ENCODE measurements at regions not wholly inside any gene's neighbourhood (a gene's known extent, or its start where the extent isn't known, plus 50 kb on each side); places are given as distances from the start of the nearest gene placed in this dataset.

DNA sequence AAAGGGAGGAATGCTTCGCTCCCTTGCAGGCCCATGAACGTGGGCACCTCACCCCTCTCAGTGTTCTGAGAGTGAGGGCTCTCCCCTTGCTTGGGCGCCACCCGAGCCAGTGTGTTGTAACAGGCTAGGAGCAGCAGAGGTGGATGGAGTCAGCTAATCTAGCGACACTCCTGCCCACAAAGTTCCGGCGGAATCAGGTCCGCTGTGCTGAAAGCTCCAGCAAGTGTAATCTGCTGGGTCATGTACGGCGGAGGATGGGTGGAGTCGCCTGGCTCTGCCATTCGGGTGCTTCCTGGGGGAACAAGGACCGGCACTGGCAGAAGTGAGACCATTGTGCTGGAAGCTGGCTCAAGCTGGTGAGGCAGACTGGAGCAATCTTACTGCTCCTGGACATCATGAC lies 1310.1 kb downstream of the EPHA7 start:
- TF ChIP-seq, protein P1, sequence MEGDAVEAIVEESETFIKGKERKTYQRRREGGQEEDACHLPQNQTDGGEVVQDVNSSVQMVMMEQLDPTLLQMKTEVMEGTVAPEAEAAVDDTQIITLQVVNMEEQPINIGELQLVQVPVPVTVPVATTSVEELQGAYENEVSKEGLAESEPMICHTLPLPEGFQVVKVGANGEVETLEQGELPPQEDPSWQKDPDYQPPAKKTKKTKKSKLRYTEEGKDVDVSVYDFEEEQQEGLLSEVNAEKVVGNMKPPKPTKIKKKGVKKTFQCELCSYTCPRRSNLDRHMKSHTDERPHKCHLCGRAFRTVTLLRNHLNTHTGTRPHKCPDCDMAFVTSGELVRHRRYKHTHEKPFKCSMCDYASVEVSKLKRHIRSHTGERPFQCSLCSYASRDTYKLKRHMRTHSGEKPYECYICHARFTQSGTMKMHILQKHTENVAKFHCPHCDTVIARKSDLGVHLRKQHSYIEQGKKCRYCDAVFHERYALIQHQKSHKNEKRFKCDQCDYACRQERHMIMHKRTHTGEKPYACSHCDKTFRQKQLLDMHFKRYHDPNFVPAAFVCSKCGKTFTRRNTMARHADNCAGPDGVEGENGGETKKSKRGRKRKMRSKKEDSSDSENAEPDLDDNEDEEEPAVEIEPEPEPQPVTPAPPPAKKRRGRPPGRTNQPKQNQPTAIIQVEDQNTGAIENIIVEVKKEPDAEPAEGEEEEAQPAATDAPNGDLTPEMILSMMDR (IDR thresholded peaks at IDR 0.05): no peak
- TF ChIP-seq POLR2AphosphoS5 (IDR thresholded peaks at IDR 0.05): no peak

All from breast epithelium (tissue), 3 donors.